MM.1S (cell line): ENCODE measurements at regions not wholly inside any gene's neighbourhood (a gene's known extent, or its start where the extent isn't known, plus 50 kb on each side); places are given as distances from the start of the nearest gene placed in this dataset.

ENCODE experiments used
- DNase-seq: peaks from one replicate; pipeline ENCODE4 v3.0.0-alpha.2; 2015
- H2AFZ ChIP-seq: fragments of 300-600 bp; sonication (generic); 2 replicates; pipeline ENCODE4 v1.6.0; 2016; ENCODE audit warnings: antibody characterized with exemption, low read length
- H3F3A ChIP-seq: fragments of 300-600 bp; sonication (generic); 2 replicates; pipeline ENCODE4 v1.6.1; 2016; ENCODE audit warnings: mild to moderate bottlenecking, antibody characterized with exemption, low read length, moderate library complexity, mixed read lengths; ENCODE audit not compliant: insufficient read depth
- H3K27ac ChIP-seq: fragments of 300-600 bp; sonication (generic); 2 replicates; pipeline ENCODE4 v1.5.1; 2016; ENCODE audit warnings: mild to moderate bottlenecking, low read length
- H3K27me3 ChIP-seq: fragments of 300-600 bp; sonication (generic); replicated peaks from 2 replicates; pipeline ENCODE4 v1.6.0; 2016; ENCODE audit warnings: low read length; ENCODE audit not compliant: insufficient read depth
- H3K36me3 ChIP-seq: fragments of 300-600 bp; sonication (generic); replicated peaks from 2 replicates; pipeline ENCODE4 v1.6.1; 2016; ENCODE audit warnings: mild to moderate bottlenecking, low read length, mixed read lengths; ENCODE audit not compliant: insufficient read depth
- H3K4me1 ChIP-seq: fragments of 300-600 bp; sonication (generic); 2 replicates; pipeline ENCODE4 v1.6.1; 2016; ENCODE audit warnings: low read length, mixed read lengths
- H3K4me2 ChIP-seq: fragments of 300-600 bp; sonication (generic); 2 replicates; pipeline ENCODE4 v1.6.0; 2016; ENCODE audit warnings: low read depth, low read length
- H3K4me3 ChIP-seq: fragments of 300-600 bp; sonication (generic); 2 replicates; pipeline ENCODE4 v1.5.1; 2016; ENCODE audit warnings: low read length, mixed read lengths
- H3K79me2 ChIP-seq: fragments of 300-600 bp; sonication (generic); 2 replicates; pipeline ENCODE4 v1.6.1; 2016; ENCODE audit warnings: mixed run types, low read length, mixed read lengths
- H3K9ac ChIP-seq: fragments of 300-600 bp; sonication (generic); 2 replicates; pipeline ENCODE4 v1.6.1; 2016; ENCODE audit warnings: low read length, mixed read lengths
- H3K9me2 ChIP-seq: fragments of 300-600 bp; sonication (generic); replicated peaks from 2 replicates; pipeline ENCODE4 v1.6.1; 2016; ENCODE audit warnings: mild to moderate bottlenecking, low read length, mixed read lengths; ENCODE audit not compliant: insufficient read depth
- H3K9me3 ChIP-seq: fragments of 300-600 bp; sonication (generic); replicated peaks from 2 replicates; pipeline ENCODE4 v1.6.1; 2016; ENCODE audit warnings: mild to moderate bottlenecking, low read length, mixed read lengths; ENCODE audit not compliant: insufficient read depth
- H4K20me1 ChIP-seq: fragments of 300-600 bp; sonication (generic); 2 replicates; pipeline ENCODE4 v1.6.1; 2016; ENCODE audit warnings: mild to moderate bottlenecking, low read length, moderate library complexity, mixed read lengths; ENCODE audit not compliant: insufficient read depth
- CTCF ChIP-seq: fragments of 300-600 bp; sonication (generic); IDR thresholded peaks from 2 replicates; pipeline ENCODE4 v1.5.1; 2016; ENCODE audit warnings: antibody characterized with exemption, low read length, mixed read lengths
- EZH2 ChIP-seq: fragments of 300-600 bp; sonication (generic); optimal IDR thresholded peaks from 2 replicates; pipeline ENCODE3; 2017; ENCODE audit warnings: low read depth, mild to moderate bottlenecking, antibody characterized with exemption, low read length, mixed read lengths
- EZH2phosphoT487 ChIP-seq: fragments of 300-600 bp; sonication (generic); IDR thresholded peaks from 2 replicates; pipeline ENCODE4 v1.6.1; 2018; ENCODE audit warnings: antibody characterized with exemption, low read length

- Histone ChIP-seq H3K79me2 (no peaks in the 10 kb centered on the region), H3K9ac (no peak overlapping the region), H3K9me2 (no peaks in the 10 kb centered on the region), H3F3A (no peaks in the 10 kb centered on the region), H3K27ac (no peak overlapping the region), H3K27me3 (no peaks in the 10 kb centered on the region), H3K4me1 (no peaks in the 10 kb centered on the region), H2AFZ (no peak overlapping the region), H4K20me1 (no peaks in the 10 kb centered on the region), H3K4me2 (no peak overlapping the region), H3K9me3 (no peaks in the 10 kb centered on the region), H3K4me3 (no peak overlapping the region), H3K36me3 (no peaks in the 10 kb centered on the region)
- no peak for DNase-seq
- no peak for TF ChIP-seq EZH2phosphoT487
- no peak for TF ChIP-seq EZH2
- no peak for TF ChIP-seq CTCF
Measured at GRCh38 chr5:133750356-133750755, 138.0 kb upstream of the FSTL4 start.

DNA sequence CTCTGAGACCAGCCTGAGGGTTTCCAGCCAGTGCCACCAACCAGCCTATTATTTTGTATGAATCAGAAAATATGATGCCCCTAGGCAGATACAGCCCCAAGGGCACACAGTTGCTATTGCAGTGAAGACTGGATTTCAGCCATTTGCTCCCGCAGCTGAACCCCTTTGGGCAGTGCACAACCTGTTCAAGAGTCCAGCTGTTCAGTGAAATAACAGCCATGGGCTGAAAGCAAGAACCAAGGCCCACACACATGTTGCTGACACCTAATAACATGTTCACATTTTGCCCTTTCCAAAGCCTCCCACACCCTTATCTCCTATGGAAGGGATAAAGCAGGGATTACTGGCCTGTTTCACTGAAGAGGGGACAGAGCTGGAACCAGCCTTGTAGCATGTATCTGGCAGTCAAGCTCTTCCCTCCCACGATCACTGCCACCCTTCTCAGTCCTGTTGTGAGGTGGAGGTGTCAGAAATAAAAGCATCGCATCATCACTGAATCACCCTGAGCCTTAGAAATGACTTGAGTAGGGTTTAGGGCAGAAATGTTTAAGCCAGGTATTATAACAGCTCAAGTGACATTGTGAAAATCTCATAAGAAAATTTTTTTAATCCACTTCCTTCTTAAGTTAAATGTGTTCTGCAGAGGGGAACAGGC lies 137.1 kb upstream of the FSTL4 start:
- no peaks in the 10 kb centered on the region for H3K36me3 ChIP-seq
- H3K27ac ChIP-seq, result no peak overlapping the region
- H3K4me2 ChIP-seq, result no peak overlapping the region
- DNase-seq, result no peak
- H4K20me1 ChIP-seq, result no peaks in the 10 kb centered on the region
- no peak overlapping the region for H3K9ac ChIP-seq
- no peaks in the 10 kb centered on the region for H3K79me2 ChIP-seq
- H3K27me3 ChIP-seq, result no peaks in the 10 kb centered on the region
- no peaks in the 10 kb centered on the region for H3F3A ChIP-seq
- TF ChIP-seq EZH2phosphoT487 (no peak), EZH2 (no peak), CTCF (no peak)
- H2AFZ ChIP-seq, result no peak overlapping the region
- no peaks in the 10 kb centered on the region for H3K9me2 ChIP-seq
- no peaks in the 10 kb centered on the region for H3K4me1 ChIP-seq
- no peaks in the 10 kb centered on the region for H3K9me3 ChIP-seq
- H3K4me3 ChIP-seq, result no peak overlapping the region

DNA sequence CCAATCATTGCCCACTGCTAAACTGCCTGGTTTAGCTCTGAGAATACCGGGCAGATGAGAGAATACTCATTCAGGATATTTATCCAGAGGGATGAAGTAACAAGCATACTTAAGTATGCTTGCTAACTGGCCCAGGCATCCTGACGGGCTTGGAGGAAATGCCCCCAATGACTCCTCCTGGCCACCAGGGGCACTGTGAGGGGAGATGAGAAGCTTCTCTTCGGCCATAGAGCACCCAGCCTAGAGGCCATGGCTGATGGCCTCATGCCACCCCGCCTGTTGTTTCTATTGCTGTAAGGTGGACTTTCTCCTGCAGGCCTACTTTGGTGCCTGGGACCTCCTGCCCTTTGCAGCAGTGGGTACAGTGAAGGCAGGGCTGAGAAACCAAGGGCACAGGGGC lies 134.5 kb upstream of the FSTL4 start:
- H3K9ac ChIP-seq, result no peak overlapping the region
- H3K4me2 ChIP-seq, result no peak overlapping the region
- H3K4me3 ChIP-seq, result no peak overlapping the region
- no peaks in the 10 kb centered on the region for H3K79me2 ChIP-seq
- TF ChIP-seq EZH2, result no peak
- peak; percentile 27 for TF ChIP-seq CTCF
- no peak for DNase-seq
- no peaks in the 10 kb centered on the region for H3K4me1 ChIP-seq
- H3K9me3 ChIP-seq, result no peaks in the 10 kb centered on the region
- no peaks in the 10 kb centered on the region for H3K9me2 ChIP-seq
- no peaks in the 10 kb centered on the region for H4K20me1 ChIP-seq
- no peaks in the 10 kb centered on the region for H3F3A ChIP-seq
- no peak overlapping the region for H3K27ac ChIP-seq
- no peak overlapping the region for H2AFZ ChIP-seq
- no peaks in the 10 kb centered on the region for H3K27me3 ChIP-seq
- H3K36me3 ChIP-seq, result no peaks in the 10 kb centered on the region
